ENCODE measurements at regions not wholly inside any gene's neighbourhood (a gene's known extent, or its start where the extent isn't known, plus 50 kb on each side); places are given as distances from the start of the nearest gene placed in this dataset.
A peak's percentile ranks its signal among the peaks of the same experiment; 100 is the strongest.
"Not testable (repeated sequence)": the region's sequence is repeated elsewhere in the genome, so short reads cannot be mapped to it uniquely, and the experiment has no call there.

GRCh38 chr4:134934036-134934808, 732.6 kb upstream of the PABPC4L start:
- no peaks in the 10 kb centered on the region for H3K36me3 ChIP-seq (ENCODE audit: insufficient read depth, low read length)
- no peaks in the 10 kb centered on the region for H3K9me3 ChIP-seq (ENCODE audit: control insufficient read depth in 1 of 2, low read length in 2 of 2)
- no peak overlapping the region for H3K27ac ChIP-seq (ENCODE audit: low read depth, low read length)
- H3K4me3 ChIP-seq (ENCODE audit: low read length in 2 of 2): no peak overlapping the region
- Mint-ChIP-seq H3K4me3 (no peak overlapping the region), H3K36me3 (no peaks in the 10 kb centered on the region), H3K9me3 (peaks cover 0 to 14% (median 5%) of the 10 kb centered on the region in 8 donors), H3K27ac (no peak overlapping the region), H3K4me1 (no peaks in the 10 kb centered on the region), H3K27me3 (no peaks in the 10 kb centered on the region)
- no peak for DNase-seq
- intact Hi-C loops (cut with micrococcal nuclease): no loop called here
- no peaks in the 10 kb centered on the region for H3K4me1 ChIP-seq (ENCODE audit: insufficient read depth, low read length)
- no peaks in the 10 kb centered on the region for H3K27me3 ChIP-seq (ENCODE audit: insufficient read depth, low read length)
- POLR2A ChIA-PET (ENCODE audit: partially characterized antibody): no interaction called here
- CTCF ChIA-PET (ENCODE audit: partially characterized antibody): no interaction called here

GRCh38 chr4:134915355-134915754, 713.8 kb upstream of the PABPC4L start:
- no peaks in the 10 kb centered on the region for H3K27me3 Mint-ChIP-seq
- intact Hi-C loops (cut with micrococcal nuclease): no loop called here
- no peaks in the 10 kb centered on the region for H3K36me3 Mint-ChIP-seq
- H3K4me3 ChIP-seq (ENCODE audit: low read length in 2 of 2): no peak overlapping the region
- peak overlapping the region in 1 of 7 donors; percentile 17 for H3K27ac Mint-ChIP-seq
- no peak for DNase-seq
- H3K9me3 Mint-ChIP-seq: peaks cover 0 to 15% (median 4%) of the 10 kb centered on the region in 8 donors
- H3K4me1 Mint-ChIP-seq: no peaks in the 10 kb centered on the region
- H3K36me3 ChIP-seq (ENCODE audit: insufficient read depth, low read length): no peaks in the 10 kb centered on the region
- H3K4me3 Mint-ChIP-seq: no peak overlapping the region
- no peaks in the 10 kb centered on the region for H3K27me3 ChIP-seq (ENCODE audit: insufficient read depth, low read length)
- ChIA-PET POLR2A (ENCODE audit: partially characterized antibody) (no interaction called here), CTCF (ENCODE audit: partially characterized antibody) (no interaction called here)
- no peaks in the 10 kb centered on the region for H3K4me1 ChIP-seq (ENCODE audit: insufficient read depth, low read length)
- H3K27ac ChIP-seq (ENCODE audit: low read depth, low read length): no peak overlapping the region
- H3K9me3 ChIP-seq (ENCODE audit: control insufficient read depth in 1 of 2, low read length in 2 of 2): no peaks in the 10 kb centered on the region

- DNase-seq; H3K27me3 Mint-ChIP-seq; H3K4me3 ChIP-seq (ENCODE audit: low read length in 2 of 2); H3K4me1 ChIP-seq (ENCODE audit: insufficient read depth, low read length); intact Hi-C loops (cut with micrococcal nuclease); H3K4me1 Mint-ChIP-seq; H3K4me3 Mint-ChIP-seq; H3K27ac ChIP-seq (ENCODE audit: low read depth, low read length); H3K36me3 ChIP-seq (ENCODE audit: insufficient read depth, low read length); H3K27ac Mint-ChIP-seq; H3K9me3 ChIP-seq (ENCODE audit: control insufficient read depth in 1 of 2, low read length in 2 of 2); CTCF ChIA-PET (ENCODE audit: partially characterized antibody); H3K36me3 Mint-ChIP-seq; H3K27me3 ChIP-seq (ENCODE audit: insufficient read depth, low read length); POLR2A ChIA-PET (ENCODE audit: partially characterized antibody): not testable (repeated sequence)
- peaks cover 0 to 15% (median 5%) of the 10 kb centered on the region in 8 donors for H3K9me3 Mint-ChIP-seq
These were observed 712.7 kb upstream of the PABPC4L start for GRCh38 chr4:134914250-134914649.

GRCh38 chr4:134911941-134912340, 710.4 kb upstream of the PABPC4L start:
- Mint-ChIP-seq H3K27me3 (no peaks in the 10 kb centered on the region), H3K9me3 (peaks cover 0 to 14% (median 6%) of the 10 kb centered on the region in 8 donors), H3K4me3 (no peak overlapping the region), H3K4me1 (no peaks in the 10 kb centered on the region), H3K36me3 (no peaks in the 10 kb centered on the region), H3K27ac (no peak overlapping the region)
- intact Hi-C loops (cut with micrococcal nuclease): no loop called here
- Histone ChIP-seq H3K4me1 (ENCODE audit: insufficient read depth, low read length) (no peaks in the 10 kb centered on the region), H3K27ac (ENCODE audit: low read depth, low read length) (no peak overlapping the region), H3K4me3 (ENCODE audit: low read length in 2 of 2) (no peak overlapping the region), H3K27me3 (ENCODE audit: insufficient read depth, low read length) (no peaks in the 10 kb centered on the region), H3K36me3 (ENCODE audit: insufficient read depth, low read length) (no peaks in the 10 kb centered on the region), H3K9me3 (ENCODE audit: control insufficient read depth in 1 of 2, low read length in 2 of 2) (no peaks in the 10 kb centered on the region)
- no peak for DNase-seq
- ChIA-PET CTCF (ENCODE audit: partially characterized antibody) (no interaction called here), POLR2A (ENCODE audit: partially characterized antibody) (no interaction called here)

GRCh38 chr4:134906404-134907023, 704.9 kb upstream of the PABPC4L start:
- H3K36me3 ChIP-seq (ENCODE audit: insufficient read depth, low read length): no peaks in the 10 kb centered on the region
- intact Hi-C loops (cut with micrococcal nuclease): no loop called here
- ChIA-PET POLR2A (ENCODE audit: partially characterized antibody) (no interaction called here), CTCF (ENCODE audit: partially characterized antibody) (no interaction called here)
- no peak overlapping the region for H3K4me3 ChIP-seq (ENCODE audit: low read length in 2 of 2)
- no peak for DNase-seq
- Mint-ChIP-seq H3K27me3 (no peaks in the 10 kb centered on the region), H3K9me3 (peaks cover 2 to 22% (median 10%) of the 10 kb centered on the region in 8 donors), H3K27ac (no peak overlapping the region), H3K4me1 (no peaks in the 10 kb centered on the region), H3K4me3 (no peak overlapping the region), H3K36me3 (no peaks in the 10 kb centered on the region)
- no peak overlapping the region for H3K27ac ChIP-seq (ENCODE audit: low read depth, low read length)
- no peaks in the 10 kb centered on the region for H3K9me3 ChIP-seq (ENCODE audit: control insufficient read depth in 1 of 2, low read length in 2 of 2)
- H3K27me3 ChIP-seq (ENCODE audit: insufficient read depth, low read length): no peaks in the 10 kb centered on the region
- no peaks in the 10 kb centered on the region for H3K4me1 ChIP-seq (ENCODE audit: insufficient read depth, low read length)

GRCh38 chr4:134905061-134905460, 703.5 kb upstream of the PABPC4L start:
- no peaks in the 10 kb centered on the region for H3K27me3 Mint-ChIP-seq
- ChIA-PET POLR2A (ENCODE audit: partially characterized antibody) (no interaction called here), CTCF (ENCODE audit: partially characterized antibody) (no interaction called here)
- Histone ChIP-seq H3K27ac (ENCODE audit: low read depth, low read length) (no peak overlapping the region), H3K9me3 (ENCODE audit: control insufficient read depth in 1 of 2, low read length in 2 of 2) (no peaks in the 10 kb centered on the region), H3K27me3 (ENCODE audit: insufficient read depth, low read length) (no peaks in the 10 kb centered on the region), H3K4me1 (ENCODE audit: insufficient read depth, low read length) (no peaks in the 10 kb centered on the region), H3K36me3 (ENCODE audit: insufficient read depth, low read length) (no peaks in the 10 kb centered on the region), H3K4me3 (ENCODE audit: low read length in 2 of 2) (no peak overlapping the region)
- intact Hi-C loops (cut with micrococcal nuclease): no loop called here
- H3K4me1 Mint-ChIP-seq: no peaks in the 10 kb centered on the region
- H3K36me3 Mint-ChIP-seq: no peaks in the 10 kb centered on the region
- H3K27ac Mint-ChIP-seq: no peak overlapping the region
- H3K4me3 Mint-ChIP-seq: no peak overlapping the region
- peaks cover under 1 to 22% (median 10%) of the 10 kb centered on the region in 8 donors for H3K9me3 Mint-ChIP-seq
- DNase-seq: no peak

- intact Hi-C loops (cut with micrococcal nuclease): no loop called here
- Histone ChIP-seq H3K27ac (ENCODE audit: low read depth, low read length) (no peak overlapping the region), H3K4me1 (ENCODE audit: insufficient read depth, low read length) (no peaks in the 10 kb centered on the region), H3K4me3 (ENCODE audit: low read length in 2 of 2) (no peak overlapping the region), H3K36me3 (ENCODE audit: insufficient read depth, low read length) (no peaks in the 10 kb centered on the region), H3K9me3 (ENCODE audit: control insufficient read depth in 1 of 2, low read length in 2 of 2) (no peaks in the 10 kb centered on the region), H3K27me3 (ENCODE audit: insufficient read depth, low read length) (no peaks in the 10 kb centered on the region)
- no peak overlapping the region for H3K4me3 Mint-ChIP-seq
- ChIA-PET POLR2A (ENCODE audit: partially characterized antibody) (no interaction called here), CTCF (ENCODE audit: partially characterized antibody) (no interaction called here)
- H3K27ac Mint-ChIP-seq: no peak overlapping the region
- peaks cover 0 to 11% (median 0%) of the 10 kb centered on the region in 8 donors for H3K9me3 Mint-ChIP-seq
- DNase-seq: no peak
- H3K27me3 Mint-ChIP-seq: no peaks in the 10 kb centered on the region
- no peaks in the 10 kb centered on the region for H3K4me1 Mint-ChIP-seq
- no peaks in the 10 kb centered on the region for H3K36me3 Mint-ChIP-seq
These were observed 686.6 kb upstream of the PABPC4L start for GRCh38 chr4:134888156-134888555.
